WTC11 (cell line): ENCODE measurements at regions not wholly inside any gene's neighbourhood (a gene's known extent, or its start where the extent isn't known, plus 50 kb on each side); places are given as distances from the start of the nearest gene placed in this dataset.

Source experiments
- ATAC-seq: fragments of 200-7000 bp; cut with Tn5 transposase; 2 replicates; pipeline ENCODE4 v1.10.0; 2021; ENCODE audit warnings: mild to moderate bottlenecking, moderate library complexity
- CTCF ChIA-PET: fragments of 300-600 bp; sonication (Branson Sonifier 250); formaldehyde crosslinking; loops from one replicate; lab custom pipeline; 2021; ENCODE audit warnings: antibody characterized with exemption; lab: Charles Lee
- POLR2A ChIA-PET: fragments of 350-600 bp; sonication (Branson Sonifier 250); formaldehyde crosslinking; loops from one replicate; lab custom pipeline; 2021; ENCODE audit warnings: antibody characterized with exemption; lab: Charles Lee
- DNase-seq: peaks from one replicate; pipeline ENCODE4 v3.0.0; 2021; ENCODE audit warnings: low spot score
- H3K27ac Mint-ChIP-seq: 2 replicates; pipeline ENCODE4 v1.8.0; 2021; ENCODE audit warnings: mixed read lengths
- H3K27me3 Mint-ChIP-seq: 2 replicates; pipeline ENCODE4 v1.8.0; 2021; ENCODE audit warnings: low read depth, mild to moderate bottlenecking, moderate library complexity, mixed read lengths
- H3K36me3 Mint-ChIP-seq: 2 replicates; pipeline ENCODE4 v1.8.0; 2021; ENCODE audit warnings: mixed read lengths
- H3K4me1 Mint-ChIP-seq: 2 replicates; pipeline ENCODE4 v1.8.0; 2022; ENCODE audit warnings: mixed read lengths
- H3K4me3 Mint-ChIP-seq: 2 replicates; pipeline ENCODE4 v1.8.0; 2021; ENCODE audit warnings: mild to moderate bottlenecking, moderate library complexity, mixed read lengths
- H3K9me3 Mint-ChIP-seq: 2 replicates; pipeline ENCODE4 v1.8.0; 2021; ENCODE audit warnings: mixed read lengths
- AR ChIP-seq: fragments of 250-450 bp; sonication (Bioruptor Pico); IDR thresholded peaks from 2 replicates; pipeline ENCODE4 v1.9.0; 2021; ENCODE audit warnings: mild to moderate bottlenecking
- ARID4B ChIP-seq: sonication (generic); formaldehyde crosslinking; IDR thresholded peaks from 2 replicates; pipeline ENCODE4 v1.8.0; 2023; ENCODE audit warnings: missing genetic modification reagents, mild to moderate bottlenecking, borderline replicate concordance
- ATF6 ChIP-seq: sonication (generic); formaldehyde crosslinking; IDR thresholded peaks from 2 replicates; pipeline ENCODE4 v1.8.1; 2023; ENCODE audit warnings: mild to moderate bottlenecking, missing genetic modification reagents
- CBFB ChIP-seq: sonication (generic); formaldehyde crosslinking; IDR thresholded peaks from 2 replicates; pipeline ENCODE4 v1.8.1; 2022; ENCODE audit warnings: mild to moderate bottlenecking, low read depth, missing genetic modification reagents
- CREB1 ChIP-seq: sonication (generic); formaldehyde crosslinking; IDR thresholded peaks from 2 replicates; pipeline ENCODE4 v1.8.0; 2023; ENCODE audit warnings: mild to moderate bottlenecking, missing genetic modification reagents
- ERG ChIP-seq: fragments of 250-450 bp; sonication (Bioruptor Pico); IDR thresholded peaks from 2 replicates; pipeline ENCODE4 v1.8.0; 2021; ENCODE audit warnings: mild to moderate bottlenecking
- ESRRA ChIP-seq: sonication (generic); formaldehyde crosslinking; IDR thresholded peaks from 2 replicates; pipeline ENCODE4 v1.8.1; 2022; ENCODE audit warnings: mild to moderate bottlenecking, missing genetic modification reagents, borderline replicate concordance
- FOXK1 ChIP-seq: sonication (generic); formaldehyde crosslinking; IDR thresholded peaks from 2 replicates; pipeline ENCODE4 v1.8.0; 2022; ENCODE audit warnings: mild to moderate bottlenecking, moderate library complexity, missing genetic modification reagents
- JAZF1 ChIP-seq: fragments of 250-450 bp; sonication (Bioruptor Pico); IDR thresholded peaks from 2 replicates; pipeline ENCODE4 v1.9.0; 2021; ENCODE audit warnings: moderate library complexity, mild to moderate bottlenecking, inconsistent platforms
- JUN ChIP-seq: sonication (generic); formaldehyde crosslinking; IDR thresholded peaks from 2 replicates; pipeline ENCODE4 v1.8.0; 2023; ENCODE audit warnings: mild to moderate bottlenecking, missing genetic modification reagents
- MAX ChIP-seq: sonication (generic); formaldehyde crosslinking; IDR thresholded peaks from 2 replicates; pipeline ENCODE4 v1.8.0; 2022; ENCODE audit warnings: mild to moderate bottlenecking, missing genetic modification reagents
- NFATC4 ChIP-seq: fragments of 250-450 bp; sonication (Bioruptor Pico); IDR thresholded peaks from 2 replicates; pipeline ENCODE4 v1.9.0; 2021; ENCODE audit warnings: mild to moderate bottlenecking
- NR2C2 ChIP-seq: sonication (generic); formaldehyde crosslinking; IDR thresholded peaks from 2 replicates; pipeline ENCODE4 v1.8.0; 2022; ENCODE audit warnings: mild to moderate bottlenecking, missing genetic modification reagents
- RELA ChIP-seq: sonication (generic); formaldehyde crosslinking; IDR thresholded peaks from 2 replicates; pipeline ENCODE4 v1.8.1; 2022; ENCODE audit warnings: missing genetic modification reagents, mild to moderate bottlenecking, borderline replicate concordance
- RORB ChIP-seq: fragments of 250-450 bp; sonication (Bioruptor Pico); IDR thresholded peaks from 2 replicates; pipeline ENCODE4 v1.9.0; 2021; ENCODE audit warnings: mild to moderate bottlenecking
- SOX15 ChIP-seq: fragments of 250-450 bp; sonication (Bioruptor Pico); IDR thresholded peaks from 2 replicates; pipeline ENCODE4 v1.9.0; 2021; ENCODE audit warnings: mild to moderate bottlenecking
- SP1 ChIP-seq: sonication (generic); formaldehyde crosslinking; conservative IDR thresholded peaks from 2 replicates; pipeline ENCODE4 v1.8.1; 2022; ENCODE audit warnings: missing genetic modification reagents
- TEAD4 ChIP-seq: sonication (generic); formaldehyde crosslinking; IDR thresholded peaks from 2 replicates; pipeline ENCODE4 v1.8.0; 2022; ENCODE audit warnings: mild to moderate bottlenecking, missing genetic modification reagents
- USF2 ChIP-seq: sonication (generic); formaldehyde crosslinking; IDR thresholded peaks from 2 replicates; pipeline ENCODE4 v1.8.1; 2023; ENCODE audit warnings: mild to moderate bottlenecking, missing genetic modification reagents, moderate library complexity
- ZNF263 ChIP-seq: sonication (generic); formaldehyde crosslinking; IDR thresholded peaks from 2 replicates; pipeline ENCODE4 v1.8.1; 2022; ENCODE audit warnings: low read depth, mild to moderate bottlenecking, moderate library complexity, missing genetic modification reagents
- ZNF396 ChIP-seq: fragments of 250-450 bp; sonication (Bioruptor Pico); IDR thresholded peaks from 2 replicates; pipeline ENCODE4 v1.8.0; 2021; ENCODE audit warnings: mild to moderate bottlenecking, moderate library complexity, borderline replicate concordance

- TF ChIP-seq ARID4B (CRISPR knock-in tag) (no peak), USF2 (CRISPR knock-in tag) (no peak), NFATC4 (CRISPR knock-in tag) (no peak), ERG (CRISPR knock-in tag) (no peak), ATF6 (CRISPR knock-in tag) (no peak), CREB1 (no peak), RELA (CRISPR knock-in tag) (no peak), CBFB (CRISPR knock-in tag) (no peak), RORB (no peak), AR (CRISPR knock-in tag) (no peak), MAX (CRISPR knock-in tag) (no peak), ZNF396 (CRISPR knock-in tag) (no peak), JAZF1 (CRISPR knock-in tag) (no peak), NR2C2 (CRISPR knock-in tag) (no peak)
Measured at GRCh38 chr10:78953799-78954297, 114.9 kb upstream of the ZMIZ1 start (continued).

- Mint-ChIP-seq H3K4me1 (peaks cover 6% of the 10 kb centered on the region), H3K4me3 (no peak overlapping the region), H3K27ac (no peak overlapping the region), H3K36me3 (no peaks in the 10 kb centered on the region), H3K9me3 (peaks cover 5% of the 10 kb centered on the region; the same call in 1 of the 2 replicates), H3K27me3 (no peaks in the 10 kb centered on the region; the same call in 1 of the 2 replicates)
- ChIA-PET CTCF (interaction anchor here (1.2 kb wide), 1 partner anchor 19 kb away, joined by 4 read pairs; no protein-coding TSS in a partner anchor), POLR2A (no interaction called here)
- no peak for ATAC-seq
- DNase-seq, result no peak
- TF ChIP-seq AR (CRISPR knock-in tag) (no peak), ZNF263 (no peak), SOX15 (CRISPR knock-in tag) (no peak), JUN (no peak), FOXK1 (CRISPR knock-in tag) (no peak), SP1 (CRISPR knock-in tag) (no peak), ESRRA (CRISPR knock-in tag) (no peak), TEAD4 (CRISPR knock-in tag) (no peak), MAX (CRISPR knock-in tag) (no peak)
Measured at GRCh38 chr10:78954689-78955088, 114.1 kb upstream of the ZMIZ1 start.
